ENCODE measurements at regions not wholly inside any gene's neighbourhood (a gene's known extent, or its start where the extent isn't known, plus 50 kb on each side); places are given as distances from the start of the nearest gene placed in this dataset.

- TF ChIP-seq CTCF (IDR thresholded peaks at IDR 0.05 in 8 of 11, conservative IDR thresholded peaks at IDR 0.05 in 3 of 11) (no peak), POLR2A (IDR thresholded peaks at IDR 0.05) (no peak), POLR2AphosphoS5 (IDR thresholded peaks at IDR 0.05) (no peak)
Measured at GRCh38 chr6:8678466-8678865, 243.1 kb upstream of the SLC35B3 start.

All from spleen (tissue), 7 donors.